GM18505 (cell line): ENCODE measurements at regions not wholly inside any gene's neighbourhood (a gene's known extent, or its start where the extent isn't known, plus 50 kb on each side); places are given as distances from the start of the nearest gene placed in this dataset.

Experiments used
- ATAC-seq: cut with Tn5 transposase; IDR thresholded peaks from one replicate; pipeline ENCODE4 v1.9.1; 2021; ENCODE audit not compliant: unreplicated experiment
- POLR2A ChIP-seq: IDR thresholded peaks from 4 replicates; pipeline ENCODE4 v1.6.1; 2011; ENCODE audit warnings: borderline replicate concordance; ENCODE audit not compliant: insufficient read depth, insufficient read length; ENCODE audit errors: extremely low read depth

GRCh38 chr10:65723525-65723924 lies 1202.3 kb upstream of the LRRTM3 start:
- no peak for TF ChIP-seq POLR2A
- no peak for ATAC-seq

- ATAC-seq = no peak
Measured at GRCh38 chr10:65735382-65735781, 1190.5 kb upstream of the LRRTM3 start.

GRCh38 chr10:65742906-65743305 lies 1182.9 kb upstream of the LRRTM3 start:
- TF ChIP-seq POLR2A = no peak
- no peak for ATAC-seq

More at GRCh38 chr10:65735382-65735781, 1190.5 kb upstream of the LRRTM3 start:
- no peak for TF ChIP-seq POLR2A

DNA sequence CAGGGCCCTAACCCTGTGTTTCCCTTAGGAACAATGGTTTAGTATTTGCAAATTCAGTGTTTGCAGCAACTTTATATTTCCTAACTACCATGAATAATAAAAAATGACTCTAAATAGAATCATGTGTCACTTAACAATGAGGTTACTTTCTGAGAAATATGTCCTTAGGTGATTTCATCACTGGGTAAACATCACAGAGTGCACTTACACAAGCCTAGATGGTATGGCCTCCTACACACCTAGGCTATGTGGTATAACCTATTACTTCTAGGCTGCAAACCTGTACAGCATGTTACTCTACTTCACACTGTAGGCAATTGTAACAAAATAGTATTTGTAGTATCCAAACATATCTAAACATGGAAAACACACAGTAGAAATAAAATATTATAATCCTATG lies 1174.6 kb upstream of the LRRTM3 start:
- no peak for ATAC-seq
- no peak for TF ChIP-seq POLR2A

DNA sequence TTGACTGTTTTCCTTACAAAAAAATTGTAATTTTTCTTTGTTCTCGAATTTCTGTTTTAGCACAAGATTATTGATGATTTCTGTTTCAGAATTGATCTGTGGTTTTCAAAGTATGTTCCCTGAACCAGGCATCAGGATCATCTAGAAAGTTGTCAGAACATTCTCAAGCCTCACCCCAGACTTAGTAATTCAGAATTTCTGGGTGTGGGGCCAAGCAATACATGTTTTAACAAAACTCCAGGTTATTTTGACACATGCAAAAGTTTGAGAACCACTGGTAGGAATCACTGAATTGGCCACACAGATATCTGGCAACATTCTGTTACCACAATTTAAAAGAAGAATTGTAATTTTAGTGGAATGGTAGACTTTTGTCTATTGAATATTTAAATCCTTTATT lies 1173.9 kb upstream of the LRRTM3 start:
- TF ChIP-seq POLR2A = no peak
- no peak for ATAC-seq

- ATAC-seq = no peak
- no peak for TF ChIP-seq POLR2A
Measured at GRCh38 chr10:65753532-65753931, 1172.3 kb upstream of the LRRTM3 start.

- no peak for TF ChIP-seq POLR2A
- ATAC-seq = no peak
Measured at GRCh38 chr10:65754112-65754511, 1171.7 kb upstream of the LRRTM3 start.

DNA sequence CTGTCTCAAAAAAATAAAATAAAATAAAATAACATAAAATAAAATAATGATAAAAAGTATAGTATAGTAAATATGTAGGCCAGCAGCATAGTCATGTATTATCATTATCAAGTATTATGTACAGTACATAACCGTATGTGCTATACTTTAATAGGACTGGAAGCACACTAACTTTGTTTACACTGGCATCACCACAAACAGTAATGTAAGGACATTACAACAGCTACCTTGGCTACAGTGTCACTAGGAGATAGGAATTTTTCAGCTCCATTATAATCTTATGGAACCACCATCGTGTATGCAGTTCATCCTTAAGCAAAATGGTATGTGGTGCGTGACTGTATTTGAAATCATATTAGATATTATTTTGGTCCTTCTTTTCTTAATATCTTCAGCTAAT lies 1163.5 kb upstream of the LRRTM3 start:
- ATAC-seq = no peak
- TF ChIP-seq POLR2A = no peak

GRCh38 chr10:65765006-65765541 lies 1160.8 kb upstream of the LRRTM3 start:
- ATAC-seq = no peak
- no peak for TF ChIP-seq POLR2A

GRCh38 chr10:65769828-65770227 lies 1156.0 kb upstream of the LRRTM3 start:
- no peak for TF ChIP-seq POLR2A
- no peak for ATAC-seq

DNA sequence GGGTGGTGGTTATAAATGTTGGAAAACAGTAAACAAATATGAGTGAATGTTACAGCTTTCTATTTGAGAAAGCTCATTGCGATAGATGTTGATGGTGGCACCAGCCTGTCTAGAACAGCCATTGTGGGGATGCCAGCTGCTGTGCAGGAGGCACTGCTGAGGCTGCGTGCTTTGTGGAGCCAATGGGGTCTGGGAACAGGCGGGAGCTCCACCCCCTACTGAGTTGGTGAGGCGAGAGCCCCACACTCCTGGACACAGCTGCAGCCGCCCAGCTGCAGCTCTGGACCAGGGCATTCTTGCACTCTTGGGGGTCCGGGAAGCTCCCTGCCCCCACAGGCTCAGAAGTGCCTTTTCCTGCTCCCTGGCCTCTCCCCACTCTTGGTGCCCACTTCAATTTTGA lies 1147.1 kb upstream of the LRRTM3 start:
- no peak for ATAC-seq
- TF ChIP-seq POLR2A = no peak

GRCh38 chr10:65779985-65780384 lies 1145.9 kb upstream of the LRRTM3 start:
- TF ChIP-seq POLR2A = no peak
- no peak for ATAC-seq

GRCh38 chr10:65786279-65786678 lies 1139.6 kb upstream of the LRRTM3 start:
- no peak for TF ChIP-seq POLR2A
- no peak for ATAC-seq

GRCh38 chr10:65787571-65787970 lies 1138.3 kb upstream of the LRRTM3 start:
- no peak for TF ChIP-seq POLR2A
- no peak for ATAC-seq

- no peak for TF ChIP-seq POLR2A
- ATAC-seq = no peak
Measured at GRCh38 chr10:65788271-65788670, 1137.6 kb upstream of the LRRTM3 start.
